Body of pancreas (tissue), 4 donors: ENCODE measurements at regions not wholly inside any gene's neighbourhood (a gene's known extent, or its start where the extent isn't known, plus 50 kb on each side); places are given as distances from the start of the nearest gene placed in this dataset.

Experiments
- POLR2A ChIP-seq, 3 donors: fragments of 450-650 bp; IDR thresholded peaks; one replicate each; pipeline ENCODE4 v1.6.1; 2016; ENCODE audit warnings: antibody characterized with exemption in 3 of 3, mild to moderate bottlenecking in 2 of 3
- TF ChIP-seq, protein P1 (sequence below), 7 experiments: fragments of 450-650 bp in 4 of 7; fragments of 200-600 bp in 3 of 7; sonication (generic) in 3 of 7; IDR thresholded peaks; one replicate each; pipeline ENCODE4 v1.5.1; 2016 to 2019; ENCODE audit warnings: antibody characterized with exemption in 7 of 7

DNA sequence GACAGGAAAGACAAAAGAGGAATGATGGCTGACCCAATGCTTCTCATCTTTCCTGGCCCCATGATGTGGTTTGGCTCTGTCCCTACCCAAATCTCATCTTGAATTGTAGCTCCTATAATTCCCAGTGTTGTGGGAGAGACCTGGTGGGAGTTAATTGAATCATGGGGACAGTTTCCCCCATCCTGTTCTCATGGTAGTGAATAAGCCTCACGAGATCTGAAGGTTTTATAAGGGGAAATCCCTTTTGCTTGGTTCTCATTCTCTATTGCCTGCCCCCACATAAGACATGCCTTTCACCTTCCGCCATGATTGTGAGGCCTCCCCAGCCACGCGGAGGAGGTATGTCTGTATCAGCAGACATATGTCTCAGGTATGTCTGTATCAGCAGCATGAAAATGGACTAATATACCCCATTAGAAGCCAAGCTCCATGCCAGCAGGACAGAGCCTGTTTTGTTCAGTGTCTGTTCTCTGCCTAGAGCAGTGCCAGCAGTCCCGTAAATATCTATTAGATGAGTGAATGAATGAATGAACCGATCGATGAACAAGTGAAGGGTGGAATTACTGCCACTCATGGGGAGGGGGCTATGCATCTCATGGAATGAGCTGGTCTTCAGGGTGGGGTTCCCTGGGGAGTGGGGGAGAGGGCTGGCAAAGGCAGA, 304.4 kb downstream of the SOX9 start:
- TF ChIP-seq, protein P1, sequence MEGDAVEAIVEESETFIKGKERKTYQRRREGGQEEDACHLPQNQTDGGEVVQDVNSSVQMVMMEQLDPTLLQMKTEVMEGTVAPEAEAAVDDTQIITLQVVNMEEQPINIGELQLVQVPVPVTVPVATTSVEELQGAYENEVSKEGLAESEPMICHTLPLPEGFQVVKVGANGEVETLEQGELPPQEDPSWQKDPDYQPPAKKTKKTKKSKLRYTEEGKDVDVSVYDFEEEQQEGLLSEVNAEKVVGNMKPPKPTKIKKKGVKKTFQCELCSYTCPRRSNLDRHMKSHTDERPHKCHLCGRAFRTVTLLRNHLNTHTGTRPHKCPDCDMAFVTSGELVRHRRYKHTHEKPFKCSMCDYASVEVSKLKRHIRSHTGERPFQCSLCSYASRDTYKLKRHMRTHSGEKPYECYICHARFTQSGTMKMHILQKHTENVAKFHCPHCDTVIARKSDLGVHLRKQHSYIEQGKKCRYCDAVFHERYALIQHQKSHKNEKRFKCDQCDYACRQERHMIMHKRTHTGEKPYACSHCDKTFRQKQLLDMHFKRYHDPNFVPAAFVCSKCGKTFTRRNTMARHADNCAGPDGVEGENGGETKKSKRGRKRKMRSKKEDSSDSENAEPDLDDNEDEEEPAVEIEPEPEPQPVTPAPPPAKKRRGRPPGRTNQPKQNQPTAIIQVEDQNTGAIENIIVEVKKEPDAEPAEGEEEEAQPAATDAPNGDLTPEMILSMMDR (IDR thresholded peaks at IDR 0.05), result no peak
- TF ChIP-seq POLR2A (IDR thresholded peaks at IDR 0.05), result no peak
